ENCODE measurements at regions not wholly inside any gene's neighbourhood (a gene's known extent, or its start where the extent isn't known, plus 50 kb on each side); places are given as distances from the start of the nearest gene placed in this dataset.

DNA sequence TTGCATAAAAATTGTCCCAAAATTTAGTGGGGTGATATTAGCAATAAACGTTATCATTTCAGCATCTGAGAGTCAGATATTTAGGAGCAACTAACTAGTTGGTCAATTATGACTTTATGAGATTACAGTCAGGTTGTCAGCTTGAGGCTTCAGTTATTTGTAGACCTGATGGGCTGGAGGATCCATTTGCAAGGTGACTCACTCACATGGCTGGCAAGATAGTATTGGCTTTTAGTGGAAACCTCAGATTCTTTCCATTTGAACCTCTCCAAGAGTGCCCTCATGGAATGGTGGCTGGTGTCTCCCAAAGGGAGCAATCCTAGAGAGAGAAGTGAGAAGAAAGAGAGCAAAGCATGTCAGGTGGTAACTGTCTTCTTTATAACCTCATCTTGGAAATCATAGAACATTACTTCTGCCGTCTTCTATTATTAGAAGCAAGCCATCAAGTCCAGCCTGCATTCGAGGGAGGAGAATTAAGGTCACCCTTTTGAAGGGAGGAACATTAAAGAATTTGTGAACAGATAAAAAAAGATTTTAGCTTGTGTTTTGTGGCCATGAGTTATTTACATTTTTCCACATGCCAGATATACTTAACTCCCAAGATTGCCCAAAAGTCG is 92.5 kb downstream of the HAUS1 start:
- no peak for TF ChIP-seq ZNF350 (tag by site-specific recombination; IDR thresholded peaks at IDR 0.05)
- TF ChIP-seq ZNF423 (tag by site-specific recombination; IDR thresholded peaks at IDR 0.05), result no peak
- TF ChIP-seq, protein P1, sequence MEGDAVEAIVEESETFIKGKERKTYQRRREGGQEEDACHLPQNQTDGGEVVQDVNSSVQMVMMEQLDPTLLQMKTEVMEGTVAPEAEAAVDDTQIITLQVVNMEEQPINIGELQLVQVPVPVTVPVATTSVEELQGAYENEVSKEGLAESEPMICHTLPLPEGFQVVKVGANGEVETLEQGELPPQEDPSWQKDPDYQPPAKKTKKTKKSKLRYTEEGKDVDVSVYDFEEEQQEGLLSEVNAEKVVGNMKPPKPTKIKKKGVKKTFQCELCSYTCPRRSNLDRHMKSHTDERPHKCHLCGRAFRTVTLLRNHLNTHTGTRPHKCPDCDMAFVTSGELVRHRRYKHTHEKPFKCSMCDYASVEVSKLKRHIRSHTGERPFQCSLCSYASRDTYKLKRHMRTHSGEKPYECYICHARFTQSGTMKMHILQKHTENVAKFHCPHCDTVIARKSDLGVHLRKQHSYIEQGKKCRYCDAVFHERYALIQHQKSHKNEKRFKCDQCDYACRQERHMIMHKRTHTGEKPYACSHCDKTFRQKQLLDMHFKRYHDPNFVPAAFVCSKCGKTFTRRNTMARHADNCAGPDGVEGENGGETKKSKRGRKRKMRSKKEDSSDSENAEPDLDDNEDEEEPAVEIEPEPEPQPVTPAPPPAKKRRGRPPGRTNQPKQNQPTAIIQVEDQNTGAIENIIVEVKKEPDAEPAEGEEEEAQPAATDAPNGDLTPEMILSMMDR (tag by site-specific recombination; IDR thresholded peaks at IDR 0.05), result no peak
